Hepatocyte (in vitro differentiated cells): ENCODE measurements at regions not wholly inside any gene's neighbourhood (a gene's known extent, or its start where the extent isn't known, plus 50 kb on each side); places are given as distances from the start of the nearest gene placed in this dataset.

Experiments used
- CTCF ChIP-seq: fragments of 200-600 bp; sonication (generic); IDR thresholded peaks from 2 replicates; pipeline ENCODE4 v1.5.1; 2016; ENCODE audit warnings: antibody characterized with exemption, mild to moderate bottlenecking; ENCODE audit not compliant: poor library complexity
- EZH2 ChIP-seq: fragments of 200-600 bp; sonication (generic); IDR thresholded peaks from 2 replicates; pipeline ENCODE4 v1.6.1; 2016; ENCODE audit warnings: antibody characterized with exemption, mild to moderate bottlenecking, borderline replicate concordance
- EZH2phosphoT487 ChIP-seq: fragments of 200-600 bp; sonication (generic); IDR thresholded peaks from one replicate; pipeline ENCODE4 v1.6.1; 2018; ENCODE audit warnings: antibody characterized with exemption, mild to moderate bottlenecking, low read depth, moderate library complexity; ENCODE audit not compliant: unreplicated experiment, severe bottlenecking

GRCh38 chr6:27133281-27134227 lies 113.9 kb upstream of the PRSS16 start:
- TF ChIP-seq CTCF (no peak), EZH2 (no peak), EZH2phosphoT487 (no peak)
